IMR-90 (cell line): ENCODE measurements at regions not wholly inside any gene's neighbourhood (a gene's known extent, or its start where the extent isn't known, plus 50 kb on each side); places are given as distances from the start of the nearest gene placed in this dataset.

ENCODE experiments used
- ATAC-seq: fragments of 200-7000 bp; cut with Tn5 transposase; 2 replicates; pipeline ENCODE4 v1.9.1; 2020; ENCODE audit warnings: low read depth, mild to moderate bottlenecking, moderate library complexity
- BruUV-seq: library from RNA; stranded (reverse); fragments of 400-500 nt; replicated peaks from 2 replicates; lab custom pipeline; 2021; lab: Mats Ljungman, UMichigan
- CTCF ChIA-PET: fragments of 300-600 bp; formaldehyde crosslinking; extraction: SDS; loops from one replicate; lab custom pipeline; 2021; ENCODE audit warnings: antibody characterized with exemption; lab: Yijun Ruan, JAX
- POLR2A ChIA-PET: fragments of 300-600 bp; sonication (Branson Sonifier 250); formaldehyde crosslinking; loops from one replicate; lab custom pipeline; 2022; ENCODE audit warnings: antibody characterized with exemption; ENCODE audit not compliant: unreplicated experiment; lab: Charles Lee
- DNase-seq: peaks from one replicate; pipeline ENCODE4 v3.0.0; 2013
- H2AFZ ChIP-seq: replicated peaks from 2 replicates; pipeline ENCODE3; 2013; ENCODE audit warnings: low read length, mild to moderate bottlenecking; ENCODE audit not compliant: poor library complexity
- H2AK5ac ChIP-seq: 2 replicates; pipeline ENCODE4 v1.6.1; 2013; ENCODE audit warnings: low read depth, low read length, inconsistent platforms
- H2AK9ac ChIP-seq: replicated peaks from 2 replicates; pipeline ENCODE3; 2013; ENCODE audit warnings: mild to moderate bottlenecking, low read depth, low read length, moderate library complexity; ENCODE audit not compliant: poor library complexity
- H2BK120ac ChIP-seq: 2 replicates; pipeline ENCODE4 v1.6.1; 2013; ENCODE audit warnings: low read depth, low read length, inconsistent platforms
- H2BK15ac ChIP-seq: 3 replicates; pipeline ENCODE4 v1.6.1; 2013; ENCODE audit warnings: low read depth, low read length, inconsistent platforms
- H2BK20ac ChIP-seq: 2 replicates; pipeline ENCODE4 v1.6.1; 2013; ENCODE audit warnings: low read depth, mild to moderate bottlenecking, inconsistent platforms, low read length, moderate library complexity
- H2BK5ac ChIP-seq: 2 replicates; pipeline ENCODE4 v1.6.1; 2013; ENCODE audit warnings: mild to moderate bottlenecking, low read depth, low read length, inconsistent platforms; ENCODE audit not compliant: poor library complexity, severe bottlenecking
- H3K14ac ChIP-seq: replicated peaks from 2 replicates; pipeline ENCODE4 v1.6.1; 2013; ENCODE audit warnings: low read depth, low read length, inconsistent platforms
- H3K18ac ChIP-seq: 2 replicates; pipeline ENCODE4 v1.6.1; 2013; ENCODE audit warnings: low read depth, low read length, control low read depth
- H3K23ac ChIP-seq: 2 replicates; pipeline ENCODE4 v1.6.1; 2013; ENCODE audit warnings: low read depth, low read length, inconsistent platforms
- H3K27ac ChIP-seq: 2 replicates; pipeline ENCODE4 v1.5.1; 2013; ENCODE audit warnings: mild to moderate bottlenecking, control low read depth, low read length; ENCODE audit not compliant: insufficient read depth
- H3K27me3 ChIP-seq: 2 replicates; pipeline ENCODE4 v1.6.1; 2013; ENCODE audit warnings: low read length; ENCODE audit not compliant: control insufficient read depth, insufficient read depth
- H3K36me3 ChIP-seq: 2 replicates; pipeline ENCODE4 v1.6.1; 2013; ENCODE audit warnings: low read length, mixed read lengths; ENCODE audit not compliant: control insufficient read depth, insufficient read depth
- H3K4ac ChIP-seq: 2 replicates; pipeline ENCODE4 v1.6.1; 2013; ENCODE audit warnings: low read depth, low read length, inconsistent platforms
- H3K4me1 ChIP-seq: 2 replicates; pipeline ENCODE4 v1.6.1; 2013; ENCODE audit warnings: low read length, mixed read lengths; ENCODE audit not compliant: control insufficient read depth, insufficient read depth
- H3K4me2 ChIP-seq: 2 replicates; pipeline ENCODE4 v1.6.1; 2013; ENCODE audit warnings: low read depth, mild to moderate bottlenecking, control low read depth, low read length, moderate library complexity
- H3K4me3 ChIP-seq: 2 replicates; pipeline ENCODE4 v1.5.1; 2013; ENCODE audit warnings: low read depth, mild to moderate bottlenecking, control low read depth, low read length, moderate library complexity; ENCODE audit not compliant: insufficient read depth
- H3K56ac ChIP-seq: 2 replicates; pipeline ENCODE4 v1.6.1; 2013; ENCODE audit warnings: low read length, inconsistent platforms; ENCODE audit not compliant: insufficient read depth; ENCODE audit errors: extremely low read depth
- H3K79me1 ChIP-seq, 2 experiments: 2 replicates each; pipeline ENCODE4 v1.6.1; 2013; ENCODE audit warnings: low read length in 2 of 2, inconsistent platforms in 1 of 2, low read depth in 1 of 2
- H3K9ac ChIP-seq: 2 replicates; pipeline ENCODE4 v1.6.1; 2013; ENCODE audit warnings: low read depth, low read length, control low read depth
- H3K9me1 ChIP-seq: 2 replicates; pipeline ENCODE4 v1.6.1; 2013; ENCODE audit warnings: low read length, inconsistent platforms; ENCODE audit not compliant: insufficient read depth
- H3K9me3 ChIP-seq: 2 replicates; pipeline ENCODE4 v1.6.1; 2013; ENCODE audit warnings: low read length; ENCODE audit not compliant: control insufficient read depth, insufficient read depth
- H4K20me1 ChIP-seq: 2 replicates; pipeline ENCODE4 v1.6.1; 2013; ENCODE audit warnings: low read length, inconsistent platforms; ENCODE audit not compliant: insufficient read depth
- H4K5ac ChIP-seq: 2 replicates; pipeline ENCODE4 v1.6.1; 2013; ENCODE audit warnings: mild to moderate bottlenecking, low read depth, low read length, control low read depth
- H4K8ac ChIP-seq, 2 experiments: 2 replicates each; pipeline ENCODE4 v1.6.1; 2013; ENCODE audit warnings: low read depth in 2 of 2, low read length in 2 of 2, control low read depth in 1 of 2, inconsistent platforms in 1 of 2
- H4K91ac ChIP-seq: 2 replicates; pipeline ENCODE4 v1.6.1; 2013; ENCODE audit warnings: low read depth, low read length, inconsistent platforms; ENCODE audit not compliant: insufficient read depth
- BHLHE40 ChIP-seq: fragments of 150-350 bp; IDR thresholded peaks from 2 replicates; pipeline ENCODE4 v1.6.1; 2016; ENCODE audit warnings: mild to moderate bottlenecking, low read depth, low read length
- CEBPB ChIP-seq: IDR thresholded peaks from 2 replicates; pipeline ENCODE4 v1.6.1; 2012; ENCODE audit warnings: low read depth, low read length, improper control_type of control experiment
- CHD1 ChIP-seq: IDR thresholded peaks from 2 replicates; pipeline ENCODE4 v1.6.1; 2012; ENCODE audit warnings: low read depth, low read length, improper control_type of control experiment
- CTCF ChIP-seq: conservative IDR thresholded peaks from 2 replicates; pipeline ENCODE4 v1.5.1; 2012; ENCODE audit warnings: mild to moderate bottlenecking, low read depth, low read length, improper control_type of control experiment
- FOS ChIP-seq: fragments of 150-350 bp; IDR thresholded peaks from 2 replicates; pipeline ENCODE4 v1.6.1; 2016; ENCODE audit warnings: low read depth, low read length
- MAFK ChIP-seq: IDR thresholded peaks from 2 replicates; pipeline ENCODE4 v1.6.1; 2012; ENCODE audit warnings: low read depth, low read length, improper control_type of control experiment
- MAZ ChIP-seq: IDR thresholded peaks from 2 replicates; pipeline ENCODE4 v1.6.1; 2012; ENCODE audit warnings: low read depth, mild to moderate bottlenecking, low read length, improper control_type of control experiment, moderate library complexity, borderline replicate concordance
- MXI1 ChIP-seq: IDR thresholded peaks from 2 replicates; pipeline ENCODE4 v1.6.1; 2012; ENCODE audit warnings: low read depth, mild to moderate bottlenecking, low read length, moderate library complexity, borderline replicate concordance
- NFE2L2 ChIP-seq: fragments of 150-350 bp; IDR thresholded peaks from 2 replicates; pipeline ENCODE4 v1.6.1; 2016; ENCODE audit warnings: low read depth, mild to moderate bottlenecking, low read length
- POLR2A ChIP-seq: IDR thresholded peaks from 2 replicates; pipeline ENCODE4 v1.6.1; 2012; ENCODE audit warnings: mild to moderate bottlenecking, low read depth, low read length
- RAD21 ChIP-seq: IDR thresholded peaks from 2 replicates; pipeline ENCODE4 v1.6.1; 2012; ENCODE audit warnings: low read length, improper control_type of control experiment
- RCOR1 ChIP-seq: IDR thresholded peaks from 2 replicates; pipeline ENCODE4 v1.6.1; 2012; ENCODE audit warnings: mild to moderate bottlenecking, low read length, improper control_type of control experiment; ENCODE audit not compliant: insufficient replicate concordance
- RFX5 ChIP-seq: IDR thresholded peaks from 2 replicates; pipeline ENCODE4 v1.8.0; 2012; ENCODE audit warnings: low read depth, mild to moderate bottlenecking, low read length, moderate library complexity
- SMC3 ChIP-seq: fragments of 150-350 bp; IDR thresholded peaks from 2 replicates; pipeline ENCODE4 v1.6.1; 2016; ENCODE audit warnings: low read depth, mild to moderate bottlenecking, antibody characterized with exemption, low read length, moderate library complexity
- USF2 ChIP-seq: fragments of 150-350 bp; IDR thresholded peaks from 2 replicates; pipeline ENCODE4 v1.6.1; 2017; ENCODE audit warnings: mild to moderate bottlenecking, antibody characterized with exemption, low read length, low read depth
- WGBS, 2 experiments: methylation state at CpG; one replicate each; pipeline versions ENCODE4 v1.1.5 to v1.1.7; 2013; ENCODE audit warnings: missing lambda C conversion rate in 2 of 2; ENCODE audit not compliant: insufficient read length in 1 of 2; ENCODE audit errors: extremely low coverage in 2 of 2; 5-methylcytosine and 5-hydroxymethylcytosine counted together
- dilution Hi-C: fragments of 300-500 bp; cut with HindIII; formaldehyde crosslinking; loops from one replicate; pipeline ENCODE4 v1.14.3; 2018; ENCODE audit warnings: low sequenced_read_pairs; ENCODE audit not compliant: unreplicated experiment
- in situ Hi-C: fragments of 300-500 bp; cut with MboI; formaldehyde crosslinking; loops from 3 replicates; pipeline ENCODE4 v1.14.3; 2019; ENCODE audit warnings: low sequenced_read_pairs, inconsistent platforms, mixed read lengths
- intact Hi-C: fragments of 100-400 bp; cut with micrococcal nuclease; formaldehyde crosslinking; loops from 2 replicates; pipeline ENCODE4 v1.10.0; 2022
- TF ChIP-seq, protein P1 (sequence below): fragments of 150-350 bp; IDR thresholded peaks from 2 replicates; pipeline ENCODE4 v1.6.1; 2016; ENCODE audit warnings: low read depth, mild to moderate bottlenecking, low read length, moderate library complexity, borderline replicate concordance

DNA sequence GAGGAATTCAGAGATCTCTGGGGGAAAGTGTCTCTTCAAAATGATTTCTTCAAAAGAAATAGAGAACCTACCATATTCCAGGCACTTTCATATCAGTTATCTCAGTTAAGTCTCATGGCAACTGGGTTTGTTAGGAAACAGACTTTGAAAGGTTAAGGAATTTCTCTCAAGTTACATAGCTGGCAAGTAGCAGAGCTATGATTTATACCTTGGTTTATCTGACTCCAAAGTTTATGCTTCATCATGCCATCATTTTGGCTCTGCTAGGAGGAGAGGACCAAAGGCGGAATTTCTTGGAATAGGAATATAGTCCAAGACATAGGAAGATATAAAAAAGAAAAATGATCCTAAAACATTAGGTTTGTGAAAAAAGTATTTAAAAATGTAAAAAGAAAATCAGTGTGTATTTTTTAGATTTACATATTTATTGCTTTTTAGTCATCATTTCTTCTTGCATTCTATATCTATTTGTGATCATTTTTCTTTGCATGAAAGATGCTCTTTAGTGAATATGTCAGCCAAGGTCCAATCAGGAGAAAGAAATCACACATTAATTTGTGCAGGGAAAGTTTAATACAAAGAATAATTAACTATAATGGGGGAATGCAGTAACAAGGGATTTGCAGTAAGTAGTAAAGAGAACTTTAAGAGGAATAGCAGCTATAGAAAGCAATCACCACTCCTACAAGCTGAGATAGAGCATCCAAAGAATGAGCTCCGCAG is 199.1 kb upstream of the ZBED5 start:
- H3K18ac ChIP-seq, result no peak overlapping the region
- H2AK9ac ChIP-seq, result no peak overlapping the region
- H3K36me3 ChIP-seq, result no peaks in the 10 kb centered on the region
- H2BK120ac ChIP-seq, result no peak overlapping the region
- no peaks in the 10 kb centered on the region for H4K20me1 ChIP-seq
- no CpG with 5 or more reads among the region's 2 CpGs for WGBS, 2 experiments
- POLR2A ChIA-PET, result no interaction called here
- dilution Hi-C loops (no loop called here), intact Hi-C loops (no loop called here), in situ Hi-C loops (no loop called here)
- H4K91ac ChIP-seq, result no peak overlapping the region
- no peaks in the 10 kb centered on the region for H3K4me1 ChIP-seq
- no peak overlapping the region for H2BK5ac ChIP-seq
- no peak for ATAC-seq
- H3K27me3 ChIP-seq, result peaks cover 15% of the 10 kb centered on the region
- CTCF ChIA-PET, result interaction anchor here (0.9 to 1.4 kb wide), 3 partner anchors 10 to 22 kb away, joined by 3 read pairs; no protein-coding TSS in a partner anchor
- H3K9me3 ChIP-seq, result peaks cover 3% of the 10 kb centered on the region; the same call in 1 of the 2 replicates
- H3K4me3 ChIP-seq, result no peak overlapping the region
- H3K14ac ChIP-seq, result no peak overlapping the region
- no peak overlapping the region for H3K56ac ChIP-seq
- DNase-seq, result no peak
- H2BK20ac ChIP-seq, result no peak overlapping the region
- H3K4ac ChIP-seq, result no peak overlapping the region
- H2AFZ ChIP-seq, result no peak overlapping the region
- H3K4me2 ChIP-seq, result no peak overlapping the region
- no TSS peak for BruUV-seq
- H2AK5ac ChIP-seq, result no peak overlapping the region
- no peaks in the 10 kb centered on the region for H3K79me1 ChIP-seq
- no peaks in the 10 kb centered on the region for H3K9me1 ChIP-seq
- TF ChIP-seq MXI1, result no peak
- no peak for TF ChIP-seq SMC3
- TF ChIP-seq MAFK, result no peak
- no peak for TF ChIP-seq BHLHE40
- TF ChIP-seq CHD1, result no peak
- TF ChIP-seq, protein P1, sequence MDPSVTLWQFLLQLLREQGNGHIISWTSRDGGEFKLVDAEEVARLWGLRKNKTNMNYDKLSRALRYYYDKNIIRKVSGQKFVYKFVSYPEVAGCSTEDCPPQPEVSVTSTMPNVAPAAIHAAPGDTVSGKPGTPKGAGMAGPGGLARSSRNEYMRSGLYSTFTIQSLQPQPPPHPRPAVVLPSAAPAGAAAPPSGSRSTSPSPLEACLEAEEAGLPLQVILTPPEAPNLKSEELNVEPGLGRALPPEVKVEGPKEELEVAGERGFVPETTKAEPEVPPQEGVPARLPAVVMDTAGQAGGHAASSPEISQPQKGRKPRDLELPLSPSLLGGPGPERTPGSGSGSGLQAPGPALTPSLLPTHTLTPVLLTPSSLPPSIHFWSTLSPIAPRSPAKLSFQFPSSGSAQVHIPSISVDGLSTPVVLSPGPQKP, result no peak
- TF ChIP-seq MAZ, result no peak
- no peak for TF ChIP-seq FOS
- TF ChIP-seq CEBPB, result no peak
- no peak for TF ChIP-seq CTCF
- TF ChIP-seq RCOR1, result no peak
- no peak for TF ChIP-seq POLR2A
- TF ChIP-seq NFE2L2, result no peak
- no peak for TF ChIP-seq RFX5
- no peak for TF ChIP-seq USF2
- no peak for TF ChIP-seq RAD21
- no peak overlapping the region for H3K27ac ChIP-seq
- no peak overlapping the region for H2BK15ac ChIP-seq
- H3K23ac ChIP-seq, result no peak overlapping the region
- H4K5ac ChIP-seq, result no peak overlapping the region
- H3K9ac ChIP-seq, result no peak overlapping the region
- no peak overlapping the region for H4K8ac ChIP-seq
